A549 (cell line): ENCODE measurements at regions not wholly inside any gene's neighbourhood (a gene's known extent, or its start where the extent isn't known, plus 50 kb on each side); places are given as distances from the start of the nearest gene placed in this dataset.

Experiments
- ATAC-seq, 2 experiments: fragments of 200-7000 bp in 1 of 2; fragments of >200 bp in 1 of 2; cut with Nextera tagmentation in 1 of 2; cut with Tn5 transposase in 1 of 2; 3 replicates each; pipeline versions ENCODE4 v1.8.0 to v1.9.1; 2018 to 2020; ENCODE audit warnings: mild to moderate bottlenecking in 1 of 2, moderate library complexity in 1 of 2
- CTCF ChIA-PET: fragments of 300-600 bp; sonication (Branson Sonifier 250); formaldehyde crosslinking; extraction: SDS; loops from one replicate; lab custom pipeline; 2021; ENCODE audit warnings: antibody characterized with exemption, inconsistent platforms; lab: Yijun Ruan, JAX
- POLR2A ChIA-PET: fragments of 350-600 bp; formaldehyde crosslinking; extraction: SDS; loops from one replicate; lab custom pipeline; 2021; ENCODE audit warnings: antibody characterized with exemption, inconsistent platforms; lab: Yijun Ruan, JAX
- DNase-seq, 2 experiments: peaks; one replicate each; pipeline versions ENCODE4 v3.0.0 to v3.0.0-alpha.2; 2011 to 2016; ENCODE audit warnings: low read depth in 1 of 2, low spot score in 1 of 2
- FAIRE-seq: peaks from 2 replicates; lab custom pipeline; 2011; peaks lifted over from hg19 to GRCh38; lab: Jason Lieb, UNC
- H3K27ac ChIP-seq, 2 experiments: fragments of >200 bp; sonication (Bioruptor Twin); formaldehyde crosslinking; 3 replicates each; pipeline ENCODE4 v1.5.1; 2016 to 2017
- H3K4me1 ChIP-seq: fragments of >200 bp; sonication (Bioruptor Twin); formaldehyde crosslinking; 3 replicates; pipeline ENCODE4 v1.6.1; 2016
- H3K4me2 ChIP-seq: fragments of >200 bp; sonication (Bioruptor Twin); formaldehyde crosslinking; 3 replicates; pipeline ENCODE4 v1.6.1; 2016
- H3K4me3 ChIP-seq: fragments of >200 bp; sonication (Bioruptor Twin); formaldehyde crosslinking; 3 replicates; pipeline ENCODE4 v1.5.1; 2016
- H3K9me3 ChIP-seq: fragments of >200 bp; sonication (Bioruptor Twin); formaldehyde crosslinking; 3 replicates; pipeline ENCODE4 v1.6.1; 2016
- CEBPB ChIP-seq, 2 experiments: fragments of >200 bp in 1 of 2; sonication (Bioruptor Twin) in 1 of 2; formaldehyde crosslinking in 1 of 2; IDR thresholded peaks; 2 replicates each; pipeline ENCODE4 v1.6.1; 2012 to 2016
- CHD2 ChIP-seq: fragments of 150-350 bp; IDR thresholded peaks from 2 replicates; pipeline ENCODE4 v1.6.1; 2014; ENCODE audit warnings: low read length; ENCODE audit not compliant: partially characterized antibody
- EP300 ChIP-seq, 2 experiments: fragments of >200 bp; sonication (Bioruptor Twin); formaldehyde crosslinking; IDR thresholded peaks; 2 replicates in 1 of 2; 3 replicates in 1 of 2; pipeline ENCODE4 v1.6.1; 2016 to 2017
- ESRRA ChIP-seq: fragments of 150-350 bp; IDR thresholded peaks from 2 replicates; pipeline ENCODE4 v1.6.1; 2014; ENCODE audit warnings: mild to moderate bottlenecking, low read length, borderline replicate concordance
- FOXS1 ChIP-seq: fragments of 250-450 bp; sonication (Bioruptor Pico); IDR thresholded peaks from 2 replicates; pipeline ENCODE4 v1.5.0; 2020; ENCODE audit warnings: mild to moderate bottlenecking, moderate library complexity
- GATA3 ChIP-seq: IDR thresholded peaks from 2 replicates; pipeline ENCODE4 v1.6.1; 2012; ENCODE audit warnings: borderline replicate concordance
- JUN ChIP-seq, 2 experiments: fragments of >200 bp; sonication (Bioruptor Twin); formaldehyde crosslinking; IDR thresholded peaks; 2 replicates in 1 of 2; 3 replicates in 1 of 2; pipeline ENCODE4 v1.6.1; 2016 to 2017
- MAFK ChIP-seq: fragments of 450-650 bp; IDR thresholded peaks from 2 replicates; pipeline ENCODE4 v1.6.1; 2014; ENCODE audit not compliant: partially characterized antibody
- NFE2L2 ChIP-seq: fragments of 150-350 bp; conservative IDR thresholded peaks from 2 replicates; pipeline ENCODE4 v1.6.1; 2014; ENCODE audit warnings: low read length
- NPAS2 ChIP-seq: fragments of 250-450 bp; sonication (Bioruptor Pico); IDR thresholded peaks from 2 replicates; pipeline ENCODE4 v1.8.0; 2022; ENCODE audit warnings: mild to moderate bottlenecking, moderate library complexity, borderline replicate concordance
- POLR2AphosphoS2 ChIP-seq: conservative IDR thresholded peaks from 2 replicates; pipeline ENCODE4 v1.6.1; 2012; ENCODE audit warnings: low read length, improper control_type of control experiment, inconsistent platforms
- RAD21 ChIP-seq, 2 experiments: fragments of >200 bp in 1 of 2; sonication (Bioruptor Twin) in 1 of 2; formaldehyde crosslinking in 1 of 2; IDR thresholded peaks in 1 of 2; conservative IDR thresholded peaks in 1 of 2; 2 replicates in 1 of 2; 3 replicates in 1 of 2; pipeline ENCODE4 v1.6.1; 2012 to 2018; ENCODE audit warnings: inconsistent platforms in 1 of 2
- RCOR1 ChIP-seq: fragments of 150-350 bp; IDR thresholded peaks from 2 replicates; pipeline ENCODE4 v1.6.1; 2014; ENCODE audit warnings: antibody characterized with exemption, low read length, low read depth
- RNF2 ChIP-seq: fragments of 200-600 bp; sonication (generic); IDR thresholded peaks from 2 replicates; pipeline ENCODE4 v1.6.1; 2016; ENCODE audit warnings: low read depth, mild to moderate bottlenecking, antibody characterized with exemption, moderate library complexity, borderline replicate concordance
- SREBF2 ChIP-seq: fragments of 450-650 bp; IDR thresholded peaks from 2 replicates; pipeline ENCODE4 v1.6.1; 2014; ENCODE audit warnings: mild to moderate bottlenecking, moderate library complexity
- TFCP2L1 ChIP-seq: fragments of 250-450 bp; sonication (Bioruptor Pico); IDR thresholded peaks from 2 replicates; pipeline ENCODE4 v1.5.0; 2021; ENCODE audit warnings: mild to moderate bottlenecking
- TP53 ChIP-seq: fragments of 250-450 bp; sonication (Bioruptor Pico); IDR thresholded peaks from 2 replicates; pipeline ENCODE4 v1.5.0; 2021; ENCODE audit warnings: mild to moderate bottlenecking, moderate library complexity
- ZNF302 ChIP-seq: fragments of 250-450 bp; sonication (Bioruptor Pico); IDR thresholded peaks from 2 replicates; pipeline ENCODE4 v1.9.0; 2021; ENCODE audit warnings: inconsistent platforms, mild to moderate bottlenecking, moderate library complexity
- WGBS: methylation state at CpG from one replicate; pipeline ENCODE4 v1.1.6; 2017; ENCODE audit errors: missing lambda C conversion rate; 5-methylcytosine and 5-hydroxymethylcytosine counted together
- TF ChIP-seq, protein P1 (sequence below): fragments of >200 bp; sonication (Bioruptor Twin); formaldehyde crosslinking; IDR thresholded peaks from 2 replicates; pipeline ENCODE4 v1.6.1; 2016
- TF ChIP-seq, protein P2 (sequence below): IDR thresholded peaks from 2 replicates; pipeline ENCODE4 v1.6.1; 2012
- TF ChIP-seq, protein P3 (sequence below): fragments of >200 bp; sonication (Bioruptor Twin); formaldehyde crosslinking; IDR thresholded peaks from 3 replicates; pipeline ENCODE4 v1.6.1; 2016
- TF ChIP-seq, protein P4 (sequence below): fragments of 200-600 bp; sonication (generic); IDR thresholded peaks from 2 replicates; pipeline ENCODE4 v1.6.1; 2016; ENCODE audit warnings: antibody characterized with exemption, mild to moderate bottlenecking, moderate library complexity

DNA sequence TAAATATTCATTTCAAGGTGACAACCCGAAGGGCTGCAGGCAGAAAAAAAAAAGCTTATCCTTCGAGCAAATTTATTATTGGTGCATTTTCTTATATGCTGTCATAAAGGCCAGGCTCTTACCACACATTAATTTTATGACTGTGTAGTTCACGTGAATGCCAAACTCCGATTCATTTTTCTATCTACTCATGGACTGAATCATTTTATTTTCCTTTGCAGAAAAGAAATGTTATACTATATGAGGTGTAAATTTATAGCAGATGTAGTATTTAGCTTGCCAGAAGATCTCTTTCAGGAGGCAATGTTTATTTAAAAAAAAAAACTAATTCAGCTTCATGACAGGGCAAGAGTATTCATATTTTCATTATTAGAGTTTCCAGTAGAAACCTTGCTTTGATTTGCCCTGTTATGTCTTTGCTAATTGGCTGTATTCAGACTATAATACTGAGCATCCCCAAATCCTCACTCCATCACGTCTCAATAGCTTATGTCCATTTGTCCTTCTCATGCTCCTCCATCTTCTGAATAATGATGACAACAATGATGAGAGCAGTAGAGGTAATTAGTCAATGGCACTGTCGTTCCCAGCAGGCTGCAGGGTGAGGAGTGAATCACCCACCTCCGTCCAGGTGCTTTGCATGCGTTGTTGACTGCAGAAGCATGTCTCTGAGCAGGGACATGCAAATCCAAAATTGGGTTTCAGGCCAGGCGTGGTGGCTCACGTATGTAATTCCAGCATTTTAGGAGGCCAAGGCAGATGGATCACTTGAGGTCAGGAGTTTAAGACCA, 101.1 kb upstream of the RAB12 start:
- no peak for ATAC-seq
- H3K4me2 ChIP-seq = no peak overlapping the region
- POLR2A ChIA-PET = no interaction called here
- H3K4me1 ChIP-seq = no peaks in the 10 kb centered on the region
- no peak for DNase-seq
- no peak for FAIRE-seq
- WGBS = 27% methylated on average over 10 of the region's 10 CpGs
- CTCF ChIA-PET = no interaction called here
- no peaks in the 10 kb centered on the region for H3K9me3 ChIP-seq
- no peak for TF ChIP-seq RAD21 (conservative IDR thresholded peaks at IDR 0.05 in 1 of 2, IDR thresholded peaks at IDR 0.05 in 1 of 2)
- TF ChIP-seq, protein P1, sequence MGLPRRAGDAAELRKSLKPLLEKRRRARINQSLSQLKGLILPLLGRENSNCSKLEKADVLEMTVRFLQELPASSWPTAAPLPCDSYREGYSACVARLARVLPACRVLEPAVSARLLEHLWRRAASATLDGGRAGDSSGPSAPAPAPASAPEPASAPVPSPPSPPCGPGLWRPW = no peak
- no peak for TF ChIP-seq CHD2
- no peak overlapping the region for H3K4me3 ChIP-seq
- H3K27ac ChIP-seq = no peak overlapping the region

DNA sequence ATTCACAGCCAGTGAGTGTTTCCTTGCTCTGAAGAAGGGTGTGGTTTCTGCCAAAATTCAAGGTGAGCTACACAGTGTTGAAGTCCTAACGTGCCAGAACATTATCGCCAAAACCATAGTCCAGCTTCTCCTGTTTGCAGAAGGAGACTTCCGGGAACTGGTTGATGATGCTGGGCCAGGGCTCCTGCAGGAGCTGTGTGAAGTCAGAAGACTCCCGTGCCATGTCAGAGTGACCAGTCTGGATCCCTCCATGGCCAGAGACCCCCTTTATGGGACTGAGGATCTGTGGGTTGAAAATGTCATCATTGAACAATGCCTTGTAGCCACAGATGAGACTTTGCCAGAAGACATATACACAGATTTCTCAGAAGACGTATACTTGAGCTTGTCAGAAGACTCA, 96.0 kb upstream of the RAB12 start:
- WGBS = 53% methylated on average over 3 of the region's 5 CpGs

DNA sequence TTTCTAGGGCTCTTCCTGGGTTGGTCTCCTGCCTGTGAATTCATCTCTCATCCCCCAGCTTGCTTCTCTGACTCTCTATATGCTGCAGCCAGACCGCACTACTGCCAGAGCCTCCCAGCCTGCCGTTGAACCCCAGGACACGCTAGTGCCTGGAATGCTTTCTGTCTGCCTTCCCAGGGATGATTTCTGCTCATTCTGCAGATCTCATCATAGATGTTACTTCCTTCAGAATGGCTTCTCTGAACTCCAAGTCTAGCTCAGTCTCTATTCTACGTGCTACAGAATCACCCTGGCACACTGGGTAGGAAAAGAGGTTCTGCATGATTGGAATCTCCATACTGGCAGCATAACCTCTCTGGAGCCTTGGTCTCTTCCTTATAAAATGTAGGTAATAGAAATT, 94.8 kb upstream of the RAB12 start:
- Histone ChIP-seq H3K4me3 (no peak overlapping the region), H3K4me1 (no peaks in the 10 kb centered on the region), H3K9me3 (no peaks in the 10 kb centered on the region), H3K4me2 (no peak overlapping the region), H3K27ac (no peak overlapping the region)
- 48% methylated on average over 4 of the region's 4 CpGs for WGBS
- DNase-seq = no peak
- ChIA-PET CTCF (interaction anchor here (0.5 to 1.8 kb wide), 3 partner anchors 12 to 34 kb away, joined by 3 to 5 read pairs (median 3); no protein-coding TSS in a partner anchor), POLR2A (no interaction called here)
- TF ChIP-seq NPAS2 (CRISPR knock-in tag) (no peak), TFCP2L1 (CRISPR knock-in tag) (no peak), ESRRA (no peak), EP300 (IDR thresholded peaks at IDR 0.05) (no peak), RCOR1 (no peak), MAFK (no peak), NFE2L2 (no peak)
- TF ChIP-seq, protein P2, sequence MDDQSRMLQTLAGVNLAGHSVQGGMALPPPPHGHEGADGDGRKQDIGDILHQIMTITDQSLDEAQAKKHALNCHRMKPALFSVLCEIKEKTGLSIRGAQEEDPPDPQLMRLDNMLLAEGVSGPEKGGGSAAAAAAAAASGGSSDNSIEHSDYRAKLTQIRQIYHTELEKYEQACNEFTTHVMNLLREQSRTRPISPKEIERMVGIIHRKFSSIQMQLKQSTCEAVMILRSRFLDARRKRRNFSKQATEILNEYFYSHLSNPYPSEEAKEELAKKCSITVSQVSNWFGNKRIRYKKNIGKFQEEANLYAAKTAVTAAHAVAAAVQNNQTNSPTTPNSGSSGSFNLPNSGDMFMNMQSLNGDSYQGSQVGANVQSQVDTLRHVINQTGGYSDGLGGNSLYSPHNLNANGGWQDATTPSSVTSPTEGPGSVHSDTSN = no peak
- TF ChIP-seq, protein P1 = no peak
- TF ChIP-seq, protein P3, sequence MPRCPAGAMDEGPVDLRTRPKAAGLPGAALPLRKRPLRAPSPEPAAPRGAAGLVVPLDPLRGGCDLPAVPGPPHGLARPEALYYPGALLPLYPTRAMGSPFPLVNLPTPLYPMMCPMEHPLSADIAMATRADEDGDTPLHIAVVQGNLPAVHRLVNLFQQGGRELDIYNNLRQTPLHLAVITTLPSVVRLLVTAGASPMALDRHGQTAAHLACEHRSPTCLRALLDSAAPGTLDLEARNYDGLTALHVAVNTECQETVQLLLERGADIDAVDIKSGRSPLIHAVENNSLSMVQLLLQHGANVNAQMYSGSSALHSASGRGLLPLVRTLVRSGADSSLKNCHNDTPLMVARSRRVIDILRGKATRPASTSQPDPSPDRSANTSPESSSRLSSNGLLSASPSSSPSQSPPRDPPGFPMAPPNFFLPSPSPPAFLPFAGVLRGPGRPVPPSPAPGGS = no peak
- no peak for ATAC-seq
- no peak for FAIRE-seq

More for the DNA sequence above, 96.0 kb upstream of the RAB12 start:
- H3K27ac ChIP-seq = no peak overlapping the region
- no peaks in the 10 kb centered on the region for H3K9me3 ChIP-seq
- ATAC-seq = no peak
- no peak for DNase-seq
- H3K4me1 ChIP-seq = no peaks in the 10 kb centered on the region
- no peak for TF ChIP-seq JUN (IDR thresholded peaks at IDR 0.05)
- no peak for TF ChIP-seq RCOR1
- no peak for TF ChIP-seq TFCP2L1 (CRISPR knock-in tag)
- TF ChIP-seq, protein P4, sequence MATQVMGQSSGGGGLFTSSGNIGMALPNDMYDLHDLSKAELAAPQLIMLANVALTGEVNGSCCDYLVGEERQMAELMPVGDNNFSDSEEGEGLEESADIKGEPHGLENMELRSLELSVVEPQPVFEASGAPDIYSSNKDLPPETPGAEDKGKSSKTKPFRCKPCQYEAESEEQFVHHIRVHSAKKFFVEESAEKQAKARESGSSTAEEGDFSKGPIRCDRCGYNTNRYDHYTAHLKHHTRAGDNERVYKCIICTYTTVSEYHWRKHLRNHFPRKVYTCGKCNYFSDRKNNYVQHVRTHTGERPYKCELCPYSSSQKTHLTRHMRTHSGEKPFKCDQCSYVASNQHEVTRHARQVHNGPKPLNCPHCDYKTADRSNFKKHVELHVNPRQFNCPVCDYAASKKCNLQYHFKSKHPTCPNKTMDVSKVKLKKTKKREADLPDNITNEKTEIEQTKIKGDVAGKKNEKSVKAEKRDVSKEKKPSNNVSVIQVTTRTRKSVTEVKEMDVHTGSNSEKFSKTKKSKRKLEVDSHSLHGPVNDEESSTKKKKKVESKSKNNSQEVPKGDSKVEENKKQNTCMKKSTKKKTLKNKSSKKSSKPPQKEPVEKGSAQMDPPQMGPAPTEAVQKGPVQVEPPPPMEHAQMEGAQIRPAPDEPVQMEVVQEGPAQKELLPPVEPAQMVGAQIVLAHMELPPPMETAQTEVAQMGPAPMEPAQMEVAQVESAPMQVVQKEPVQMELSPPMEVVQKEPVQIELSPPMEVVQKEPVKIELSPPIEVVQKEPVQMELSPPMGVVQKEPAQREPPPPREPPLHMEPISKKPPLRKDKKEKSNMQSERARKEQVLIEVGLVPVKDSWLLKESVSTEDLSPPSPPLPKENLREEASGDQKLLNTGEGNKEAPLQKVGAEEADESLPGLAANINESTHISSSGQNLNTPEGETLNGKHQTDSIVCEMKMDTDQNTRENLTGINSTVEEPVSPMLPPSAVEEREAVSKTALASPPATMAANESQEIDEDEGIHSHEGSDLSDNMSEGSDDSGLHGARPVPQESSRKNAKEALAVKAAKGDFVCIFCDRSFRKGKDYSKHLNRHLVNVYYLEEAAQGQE = no peak
- TF ChIP-seq RNF2 = no peak
- no peak for TF ChIP-seq POLR2AphosphoS2
- no peak for TF ChIP-seq NPAS2 (CRISPR knock-in tag)
- no peak for TF ChIP-seq TP53 (CRISPR knock-in tag)
- TF ChIP-seq CEBPB (IDR thresholded peaks at IDR 0.05) = no peak
- TF ChIP-seq, protein P2 = no peak
- no peak for TF ChIP-seq FOXS1 (CRISPR knock-in tag)
- TF ChIP-seq ESRRA = no peak
- TF ChIP-seq GATA3 = no peak
- no peak for TF ChIP-seq ZNF302 (CRISPR knock-in tag)
- TF ChIP-seq SREBF2 = no peak
- TF ChIP-seq, all 56 proteins: peak for 0
- ChIA-PET CTCF (interaction anchor here (0.6 kb wide), 1 partner anchor 1177 kb away, joined by 3 read pairs; no protein-coding TSS in a partner anchor), POLR2A (no interaction called here)
- Histone ChIP-seq H3K4me3 (no peak overlapping the region), H3K4me2 (no peak overlapping the region)
- no peak for FAIRE-seq
